ENCODE measurements at regions not wholly inside any gene's neighbourhood (a gene's known extent, or its start where the extent isn't known, plus 50 kb on each side); places are given as distances from the start of the nearest gene placed in this dataset.

DNA sequence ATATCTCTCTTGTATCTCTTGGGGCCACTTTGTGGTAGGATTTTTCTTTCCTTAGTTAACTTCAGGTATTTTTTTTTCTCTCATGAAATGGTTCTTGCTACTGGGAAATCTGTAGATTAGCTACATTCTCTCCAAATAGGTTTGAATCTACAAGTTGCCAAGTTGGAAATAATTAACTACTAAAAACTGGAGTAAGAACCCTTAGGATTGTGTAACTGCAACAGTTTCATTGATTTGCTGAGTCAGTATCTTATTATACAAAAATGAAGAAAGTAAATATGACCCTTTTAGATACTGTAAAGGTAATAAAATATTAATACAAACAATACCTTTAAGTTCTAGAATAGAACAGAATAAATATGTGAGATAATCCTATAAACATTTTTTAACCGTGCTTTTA, 327.9 kb downstream of the CXXC4 start:
- no peak for DNase-seq (ENCODE audit: low read depth)
- H3K4me3 ChIP-seq (ENCODE audit: low read depth, low read length) = no peak overlapping the region

DNA sequence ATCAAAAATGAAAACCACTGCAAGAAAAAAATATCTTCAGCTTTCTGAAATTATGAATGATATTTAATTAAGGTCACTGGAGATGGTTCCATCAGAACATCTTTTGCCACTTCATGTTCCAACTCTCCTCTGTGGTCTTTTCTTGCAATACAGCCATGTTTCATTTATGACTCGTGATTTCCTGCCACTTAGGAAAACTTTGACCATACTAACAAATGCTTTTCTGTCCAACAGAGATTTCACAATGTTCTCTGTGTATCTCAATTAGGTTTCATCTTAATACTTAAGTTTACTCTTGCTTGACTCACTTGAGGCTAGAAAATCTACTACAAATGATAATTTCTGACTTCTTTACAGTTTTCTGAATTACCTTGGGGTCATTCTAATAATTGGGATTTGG, 330.9 kb downstream of the CXXC4 start:
- H3K4me3 ChIP-seq (ENCODE audit: low read depth, low read length) = no peak overlapping the region
- DNase-seq (ENCODE audit: low read depth) = peak; percentile 20

DNA sequence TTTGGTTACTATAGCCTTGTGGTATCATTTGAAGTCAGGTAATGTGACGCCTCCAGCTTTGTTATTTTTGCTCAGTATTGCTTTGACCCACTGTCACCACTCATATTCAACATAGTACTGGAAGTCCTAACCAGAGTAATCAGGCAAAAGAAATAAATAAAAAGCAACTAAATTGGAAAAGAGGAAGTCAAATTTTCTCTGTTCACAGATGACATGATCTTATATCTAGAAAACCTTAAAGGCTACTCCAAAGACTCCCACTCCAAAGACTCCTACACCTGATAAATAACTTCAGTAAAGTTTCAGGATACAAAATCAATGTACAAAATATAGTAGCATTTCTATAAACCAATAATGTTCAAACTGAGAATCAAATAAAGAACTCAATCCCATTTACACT, 348.6 kb downstream of the CXXC4 start:
- DNase-seq (ENCODE audit: low read depth) = no peak
- no peak overlapping the region for H3K4me3 ChIP-seq (ENCODE audit: low read depth, low read length)

DNA sequence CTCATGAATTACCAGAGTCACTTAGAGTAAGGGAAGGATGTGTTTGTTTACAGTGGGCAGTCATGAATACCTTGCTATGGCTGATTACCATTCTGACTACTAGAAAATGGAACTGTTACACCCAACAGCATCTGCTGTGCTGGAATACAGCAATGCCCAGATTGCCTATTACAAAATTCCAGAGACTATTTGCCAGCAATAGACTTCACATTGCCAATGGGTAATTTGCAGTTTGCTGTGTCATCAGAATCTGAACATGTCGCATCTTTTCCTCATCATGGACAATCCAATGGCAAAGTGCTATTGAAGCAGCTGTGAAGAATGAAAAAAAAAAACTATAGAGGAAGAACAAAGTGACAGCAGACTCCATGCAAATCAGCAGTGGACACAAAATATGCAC, 356.6 kb downstream of the CXXC4 start:
- H3K4me3 ChIP-seq (ENCODE audit: low read depth, low read length) = no peak overlapping the region
- no peak for DNase-seq (ENCODE audit: low read depth)

- no peak for DNase-seq (ENCODE audit: low read depth)
- H3K4me3 ChIP-seq (ENCODE audit: low read depth, low read length) = no peak overlapping the region
These were observed 365.5 kb downstream of the CXXC4 start for GRCh38 chr4:104129243-104129642.

DNA sequence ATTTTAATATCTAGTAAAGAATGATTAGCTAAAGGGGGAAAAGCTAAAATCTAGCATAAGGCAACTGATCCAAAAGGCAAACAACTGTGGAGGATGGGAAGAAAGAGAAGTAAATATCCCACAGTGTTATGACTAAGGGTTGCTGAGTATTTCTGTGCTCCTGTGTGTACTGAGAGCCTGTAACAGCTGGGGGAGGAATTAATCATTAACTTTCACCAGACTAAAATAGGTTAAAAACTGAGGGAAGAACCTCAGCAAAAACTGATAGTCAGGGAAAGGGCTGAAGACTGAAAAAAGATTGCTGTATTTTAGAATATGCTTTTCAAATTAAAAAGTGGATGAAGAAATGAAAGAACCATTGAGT, 365.9 kb downstream of the CXXC4 start:
- DNase-seq (ENCODE audit: low read depth) = peak; percentile 3
- no peak overlapping the region for H3K4me3 ChIP-seq (ENCODE audit: low read depth, low read length)

DNA sequence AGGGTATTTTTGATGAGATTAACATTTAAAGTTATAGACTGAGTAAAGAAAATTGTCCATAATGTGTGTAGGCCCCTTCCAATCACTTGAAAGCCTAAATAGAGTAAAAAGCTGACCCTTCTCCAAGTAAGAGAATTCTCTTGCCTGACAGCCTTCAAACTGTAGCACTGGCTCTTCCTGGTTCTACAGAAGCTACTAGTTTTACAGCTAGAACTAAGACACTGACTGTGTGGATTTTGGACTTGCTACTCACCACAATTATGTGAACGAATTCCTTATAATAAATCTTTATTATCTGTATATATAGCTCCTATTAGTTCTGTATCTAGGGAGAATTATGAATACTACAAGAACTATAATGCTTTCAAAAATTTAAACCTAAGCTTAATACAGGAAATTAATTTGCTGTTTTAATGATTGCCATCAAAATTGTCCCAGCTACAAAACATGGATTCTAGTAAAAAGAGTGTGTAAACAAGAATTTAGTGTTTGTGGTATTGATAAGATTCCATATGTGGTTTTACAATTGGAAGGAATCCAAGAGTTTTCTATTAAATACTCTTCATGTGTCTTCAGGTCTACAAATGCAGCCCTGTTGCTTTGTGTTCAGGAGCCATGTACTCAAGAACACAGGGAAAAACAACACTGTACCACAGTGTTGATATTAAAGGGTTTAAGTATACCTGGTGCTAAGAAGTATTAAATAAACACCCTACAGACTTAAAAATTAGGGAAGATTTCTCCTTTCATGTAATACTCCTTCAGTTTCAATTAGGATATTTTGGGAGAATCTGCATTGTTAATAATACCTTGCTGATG, 366.5 kb downstream of the CXXC4 start:
- DNase-seq (ENCODE audit: low read depth) = no peak
- H3K4me3 ChIP-seq (ENCODE audit: low read depth, low read length) = no peak overlapping the region

DNA sequence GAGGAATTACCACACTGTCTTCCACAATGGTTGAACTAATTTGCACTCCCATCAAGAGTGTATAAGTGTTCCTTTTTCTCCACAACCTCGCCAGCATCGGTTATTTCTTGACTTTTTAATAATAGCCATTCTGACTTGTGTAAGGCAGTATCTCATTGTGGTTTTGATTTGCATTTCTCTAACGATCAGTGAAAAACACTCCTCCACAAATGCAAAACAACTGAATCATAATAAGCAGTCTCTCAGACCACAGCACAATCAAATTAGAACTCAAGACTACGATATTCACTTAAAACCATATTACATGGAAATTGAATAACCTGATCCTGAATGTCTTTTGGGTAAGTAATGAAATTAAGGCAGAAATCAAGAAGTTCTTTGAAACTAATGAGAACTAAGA, 371.7 kb downstream of the CXXC4 start:
- H3K4me3 ChIP-seq (ENCODE audit: low read depth, low read length) = no peak overlapping the region
- DNase-seq (ENCODE audit: low read depth) = no peak

DNA sequence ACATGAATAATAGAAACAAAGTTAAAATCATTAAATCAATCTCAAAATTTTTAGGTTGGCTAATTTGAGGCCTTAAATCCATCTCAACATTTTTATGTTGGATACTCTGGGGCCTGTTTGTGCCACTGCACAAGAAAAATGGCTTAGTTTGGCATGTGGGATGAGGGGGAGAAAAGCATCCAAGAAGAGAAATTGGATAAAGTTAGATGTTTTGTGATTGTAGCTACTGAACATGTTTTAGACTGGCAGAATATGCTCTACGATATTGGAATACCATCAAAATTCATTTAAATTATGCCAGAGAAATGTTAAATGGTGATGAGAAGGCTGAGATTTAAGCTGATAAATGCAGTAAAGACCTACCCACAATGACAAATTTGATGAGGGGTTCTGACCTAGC, 376.9 kb downstream of the CXXC4 start:
- DNase-seq (ENCODE audit: low read depth) = no peak
- no peak overlapping the region for H3K4me3 ChIP-seq (ENCODE audit: low read depth, low read length)

GRCh38 chr4:104113850-104114249, 380.8 kb downstream of the CXXC4 start:
- no peak overlapping the region for H3K4me3 ChIP-seq (ENCODE audit: low read depth, low read length)
- DNase-seq (ENCODE audit: low read depth) = no peak

GRCh38 chr4:104099141-104099540, 379.4 kb upstream of the TACR3 start:
- no peak overlapping the region for H3K4me3 ChIP-seq (ENCODE audit: low read depth, low read length)
- no peak for DNase-seq (ENCODE audit: low read depth)

DNA sequence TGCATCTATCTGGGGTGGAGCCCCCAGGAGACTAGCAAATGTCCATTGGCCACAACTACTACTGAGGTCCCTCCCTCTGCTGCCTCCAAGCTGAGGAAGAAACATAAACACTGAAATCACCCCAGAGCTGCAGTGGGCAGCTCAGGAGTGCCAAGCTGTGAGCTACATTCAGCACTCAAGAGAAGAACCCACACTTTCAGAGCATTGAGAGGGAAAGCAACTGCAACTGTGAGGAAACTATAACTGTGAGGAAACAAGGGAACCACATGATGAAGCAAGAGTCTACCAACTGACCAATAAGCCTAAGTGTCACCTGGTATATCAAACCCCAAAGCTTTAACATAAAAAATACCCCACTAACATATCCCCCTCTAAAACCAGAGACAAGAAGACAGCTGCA, 373.5 kb upstream of the TACR3 start:
- no peak overlapping the region for H3K4me3 ChIP-seq (ENCODE audit: low read depth, low read length)
- DNase-seq (ENCODE audit: low read depth) = no peak

DNA sequence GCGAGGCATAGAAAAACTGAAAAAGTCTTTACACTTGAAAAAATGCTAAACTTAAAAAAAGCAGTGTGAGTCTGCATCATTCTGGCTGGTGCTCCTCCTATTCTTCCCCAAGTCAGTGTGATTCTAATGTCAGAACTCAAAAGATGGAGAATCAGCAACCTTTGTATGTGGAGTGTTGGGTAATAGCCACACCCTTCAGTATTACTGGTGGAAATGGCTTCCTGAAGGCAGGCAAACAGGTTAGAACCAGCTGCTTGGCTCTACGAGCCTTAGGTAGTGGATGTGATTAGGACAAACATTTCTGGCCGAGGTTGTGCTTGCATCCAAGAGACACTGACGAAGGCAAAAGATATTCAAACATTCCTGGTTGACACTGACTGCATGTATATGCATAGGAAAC, 353.4 kb upstream of the TACR3 start:
- H3K4me3 ChIP-seq (ENCODE audit: low read depth, low read length) = no peak overlapping the region
- DNase-seq (ENCODE audit: low read depth) = no peak

- H3K4me3 ChIP-seq (ENCODE audit: low read depth, low read length) = no peak overlapping the region
- no peak for DNase-seq (ENCODE audit: low read depth)
These were observed 346.7 kb upstream of the TACR3 start for GRCh38 chr4:104066533-104066932.

DNA sequence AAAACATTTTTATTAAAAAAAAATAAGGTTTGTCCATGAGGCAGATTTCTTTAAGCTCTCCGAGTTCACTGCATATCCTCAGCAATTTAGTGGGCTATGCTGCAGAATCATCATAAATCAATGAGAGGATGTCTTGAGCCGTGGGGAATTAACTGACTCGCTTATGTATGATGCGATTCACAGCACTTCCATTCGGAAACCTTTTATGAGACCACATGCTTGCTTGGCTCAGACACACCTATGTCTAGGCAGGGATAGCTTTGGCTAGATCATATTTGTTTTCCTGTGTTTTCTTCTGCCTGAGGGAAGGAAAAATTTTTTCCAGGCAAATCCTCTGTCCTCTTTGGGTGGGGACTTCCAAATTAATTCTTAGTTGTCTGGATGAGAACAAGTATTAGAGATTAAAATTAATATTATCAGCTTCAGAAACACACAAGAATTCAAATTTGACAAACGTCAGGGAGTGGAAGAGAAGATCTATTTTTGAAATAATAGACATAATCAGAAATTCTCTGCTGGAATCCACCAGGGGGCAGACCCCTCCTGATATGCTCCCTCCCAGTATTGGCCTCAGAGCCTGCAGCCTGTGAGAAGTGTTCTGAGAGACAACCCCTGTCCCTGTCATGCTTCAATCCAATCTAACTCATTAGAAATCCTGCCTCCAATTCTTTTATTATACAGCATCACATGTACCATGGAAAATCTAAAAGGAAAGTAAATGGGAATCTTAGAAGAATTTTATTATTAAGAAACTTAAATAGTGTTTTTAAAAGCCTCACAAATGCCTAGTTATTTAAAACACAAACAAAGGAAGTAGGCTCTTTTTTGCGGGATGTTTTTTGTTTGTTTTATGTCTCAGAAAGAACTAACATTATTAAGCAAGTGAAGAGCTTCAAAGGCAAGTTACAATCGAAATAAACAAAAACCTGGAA, 345.1 kb upstream of the TACR3 start:
- DNase-seq (ENCODE audit: low read depth) = peak; percentile 1
- no peak overlapping the region for H3K4me3 ChIP-seq (ENCODE audit: low read depth, low read length)

DNA sequence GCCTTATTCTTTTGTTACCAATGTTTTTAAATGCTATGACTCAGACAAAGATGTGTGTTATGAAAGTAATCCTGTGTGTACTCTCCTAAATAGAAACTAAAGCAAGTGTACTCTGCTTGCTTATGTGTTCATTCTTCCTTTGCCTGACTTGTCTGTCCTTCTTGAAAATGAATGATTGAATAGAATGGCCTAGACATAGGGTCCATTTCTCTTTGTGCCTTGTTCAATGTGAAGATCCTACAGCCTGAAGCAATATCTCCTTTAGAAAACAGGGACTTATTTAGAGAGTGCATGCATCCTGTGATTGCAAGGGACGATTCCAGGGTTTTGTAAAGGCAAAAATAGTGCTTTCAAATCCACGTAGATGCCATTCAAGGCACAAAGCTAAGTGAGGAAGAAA, 343.6 kb upstream of the TACR3 start:
- no peak overlapping the region for H3K4me3 ChIP-seq (ENCODE audit: low read depth, low read length)
- DNase-seq (ENCODE audit: low read depth) = no peak

DNA sequence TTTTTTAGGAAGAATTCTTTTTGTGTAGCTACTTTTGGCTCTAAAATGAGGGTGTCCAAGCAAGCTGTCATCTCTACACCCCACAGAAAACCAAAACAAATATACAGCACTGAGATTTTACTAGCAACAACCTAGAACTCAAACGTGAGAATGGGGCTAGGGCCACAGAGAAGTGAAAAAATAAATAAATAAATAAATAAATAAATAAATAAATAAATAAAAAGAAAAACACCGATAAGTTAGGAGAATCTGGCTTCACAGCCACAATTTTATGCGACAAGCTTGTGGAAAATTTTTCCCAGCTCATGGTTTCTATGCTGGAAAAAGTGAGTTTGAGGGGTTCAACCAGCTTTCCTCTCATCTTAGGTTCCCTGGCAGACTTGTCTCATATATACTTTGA, 324.6 kb upstream of the TACR3 start:
- DNase-seq (ENCODE audit: low read depth) = no peak

DNA sequence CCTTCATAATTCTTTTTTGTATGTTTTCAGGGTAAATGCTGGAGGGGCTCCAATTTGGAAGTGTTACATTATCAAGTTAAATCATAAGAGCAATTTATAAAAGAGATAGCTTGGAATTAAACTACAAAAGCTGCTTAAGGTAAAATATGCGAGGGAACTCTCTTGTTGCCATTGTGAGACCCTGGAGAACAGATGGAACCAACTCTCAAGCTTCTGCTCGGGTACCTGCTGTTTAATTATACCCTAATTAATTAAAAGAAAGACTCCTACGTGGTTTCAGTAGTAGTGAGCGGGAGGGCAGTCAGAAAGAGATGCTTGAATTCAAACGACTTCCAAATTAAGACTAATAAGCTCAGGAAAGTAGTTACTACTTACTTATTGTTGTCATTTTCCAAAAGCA, 313.1 kb upstream of the TACR3 start:
- no peak overlapping the region for H3K4me3 ChIP-seq (ENCODE audit: low read depth, low read length)
- no peak for DNase-seq (ENCODE audit: low read depth)

More for the DNA sequence above, 324.6 kb upstream of the TACR3 start:
- H3K4me3 ChIP-seq (ENCODE audit: low read depth, low read length) = no peak overlapping the region

GRCh38 chr4:104025251-104025650, 305.5 kb upstream of the TACR3 start:
- no peak overlapping the region for H3K4me3 ChIP-seq (ENCODE audit: low read depth, low read length)
- DNase-seq (ENCODE audit: low read depth) = no peak

GRCh38 chr4:104022831-104023230, 303.0 kb upstream of the TACR3 start:
- DNase-seq (ENCODE audit: low read depth) = no peak
- no peak overlapping the region for H3K4me3 ChIP-seq (ENCODE audit: low read depth, low read length)

DNA sequence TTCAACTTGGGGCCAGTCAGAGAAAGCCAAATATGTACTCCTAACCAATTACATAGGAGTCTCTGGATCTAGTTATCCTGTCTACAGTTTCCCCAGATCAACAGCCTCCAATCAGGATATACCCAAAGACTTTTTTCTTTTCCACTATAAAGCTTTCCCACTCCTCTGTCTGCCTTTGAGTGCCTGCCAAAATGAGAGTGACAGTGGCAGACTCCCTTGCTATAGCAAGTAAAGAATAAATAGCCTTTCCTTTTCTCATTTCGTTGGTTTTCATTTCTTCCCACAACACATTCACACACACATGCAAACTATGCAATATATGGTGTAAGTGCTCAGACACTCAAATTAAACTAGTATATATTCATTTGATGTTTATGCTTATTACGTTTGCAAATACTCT, 302.4 kb upstream of the TACR3 start:
- DNase-seq (ENCODE audit: low read depth) = no peak

More for the DNA sequence above, 302.4 kb upstream of the TACR3 start:
- H3K4me3 ChIP-seq (ENCODE audit: low read depth, low read length) = no peak overlapping the region

Measured in skeletal muscle cell (primary cell).